HL-60 (cell line): ENCODE measurements at regions not wholly inside any gene's neighbourhood (a gene's known extent, or its start where the extent isn't known, plus 50 kb on each side); places are given as distances from the start of the nearest gene placed in this dataset.

Experiments
- DNase-seq, 2 experiments: peaks; one replicate each; pipeline ENCODE4 v3.0.0-alpha.2; 2010 to 2020; ENCODE audit warnings: low read depth in 1 of 2, low spot score in 1 of 2
- H3K27ac ChIP-seq: fragments of 250-450 bp; sonication (Bioruptor Pico); replicated peaks from 2 replicates; pipeline ENCODE4 v1.5.1; 2020; ENCODE audit warnings: mild to moderate bottlenecking, moderate library complexity
- H3K27me3 ChIP-seq: fragments of 250-450 bp; sonication (Bioruptor Pico); 2 replicates; pipeline ENCODE4 v1.5.1; 2021; ENCODE audit warnings: mild to moderate bottlenecking, moderate library complexity; ENCODE audit not compliant: insufficient read depth, poor library complexity, severe bottlenecking
- H3K4me3 ChIP-seq: replicated peaks from 2 replicates; pipeline ENCODE4 v1.5.1; 2011; ENCODE audit warnings: mild to moderate bottlenecking, control low read depth, low read length; ENCODE audit not compliant: insufficient read depth
- GABPA ChIP-seq: IDR thresholded peaks from 2 replicates; pipeline ENCODE4 v1.6.1; 2012; ENCODE audit warnings: low read depth
- POLR2AphosphoS5 ChIP-seq: IDR thresholded peaks from 2 replicates; pipeline ENCODE4 v1.6.1; 2012; ENCODE audit warnings: low read depth
- SPI1 ChIP-seq: IDR thresholded peaks from 2 replicates; pipeline ENCODE4 v1.6.1; 2012; ENCODE audit warnings: low read depth, mild to moderate bottlenecking, borderline replicate concordance
- TF ChIP-seq, protein P1 (sequence below): IDR thresholded peaks from one replicate; pipeline ENCODE4 v1.5.1; 2011; ENCODE audit warnings: low read length, control low read depth, inconsistent platforms; ENCODE audit not compliant: insufficient read depth
- TF ChIP-seq, protein P2 (sequence below): IDR thresholded peaks from 2 replicates; pipeline ENCODE4 v1.6.1; 2012; ENCODE audit warnings: low read depth; ENCODE audit not compliant: insufficient replicate concordance

DNA sequence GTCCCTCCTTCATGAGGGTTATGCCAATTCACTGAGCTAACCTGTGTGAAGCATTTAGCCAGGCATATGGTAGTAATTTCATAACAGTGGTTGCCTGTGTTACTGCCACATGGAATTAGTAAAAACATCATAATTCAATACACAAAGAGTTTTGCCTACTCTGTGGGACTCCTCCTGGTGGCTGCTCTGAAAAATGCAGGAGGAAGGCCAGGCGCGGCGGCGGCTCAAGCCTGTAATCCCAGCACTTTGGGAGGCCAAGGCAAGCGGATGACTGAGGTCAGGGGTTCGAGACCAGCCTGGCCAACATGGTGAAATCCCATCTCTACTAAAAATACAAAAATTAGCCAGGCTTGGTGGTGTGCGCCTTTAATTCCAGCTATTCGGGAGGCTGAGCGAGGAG is 547.3 kb downstream of the CDK5RAP2 start:
- H3K27me3 ChIP-seq, result no peaks in the 10 kb centered on the region
- no peak for DNase-seq
- TF ChIP-seq SPI1, result no peak
- TF ChIP-seq GABPA, result no peak
- TF ChIP-seq POLR2AphosphoS5, result no peak
- TF ChIP-seq, protein P1, sequence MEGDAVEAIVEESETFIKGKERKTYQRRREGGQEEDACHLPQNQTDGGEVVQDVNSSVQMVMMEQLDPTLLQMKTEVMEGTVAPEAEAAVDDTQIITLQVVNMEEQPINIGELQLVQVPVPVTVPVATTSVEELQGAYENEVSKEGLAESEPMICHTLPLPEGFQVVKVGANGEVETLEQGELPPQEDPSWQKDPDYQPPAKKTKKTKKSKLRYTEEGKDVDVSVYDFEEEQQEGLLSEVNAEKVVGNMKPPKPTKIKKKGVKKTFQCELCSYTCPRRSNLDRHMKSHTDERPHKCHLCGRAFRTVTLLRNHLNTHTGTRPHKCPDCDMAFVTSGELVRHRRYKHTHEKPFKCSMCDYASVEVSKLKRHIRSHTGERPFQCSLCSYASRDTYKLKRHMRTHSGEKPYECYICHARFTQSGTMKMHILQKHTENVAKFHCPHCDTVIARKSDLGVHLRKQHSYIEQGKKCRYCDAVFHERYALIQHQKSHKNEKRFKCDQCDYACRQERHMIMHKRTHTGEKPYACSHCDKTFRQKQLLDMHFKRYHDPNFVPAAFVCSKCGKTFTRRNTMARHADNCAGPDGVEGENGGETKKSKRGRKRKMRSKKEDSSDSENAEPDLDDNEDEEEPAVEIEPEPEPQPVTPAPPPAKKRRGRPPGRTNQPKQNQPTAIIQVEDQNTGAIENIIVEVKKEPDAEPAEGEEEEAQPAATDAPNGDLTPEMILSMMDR, result no peak
- TF ChIP-seq, protein P2, sequence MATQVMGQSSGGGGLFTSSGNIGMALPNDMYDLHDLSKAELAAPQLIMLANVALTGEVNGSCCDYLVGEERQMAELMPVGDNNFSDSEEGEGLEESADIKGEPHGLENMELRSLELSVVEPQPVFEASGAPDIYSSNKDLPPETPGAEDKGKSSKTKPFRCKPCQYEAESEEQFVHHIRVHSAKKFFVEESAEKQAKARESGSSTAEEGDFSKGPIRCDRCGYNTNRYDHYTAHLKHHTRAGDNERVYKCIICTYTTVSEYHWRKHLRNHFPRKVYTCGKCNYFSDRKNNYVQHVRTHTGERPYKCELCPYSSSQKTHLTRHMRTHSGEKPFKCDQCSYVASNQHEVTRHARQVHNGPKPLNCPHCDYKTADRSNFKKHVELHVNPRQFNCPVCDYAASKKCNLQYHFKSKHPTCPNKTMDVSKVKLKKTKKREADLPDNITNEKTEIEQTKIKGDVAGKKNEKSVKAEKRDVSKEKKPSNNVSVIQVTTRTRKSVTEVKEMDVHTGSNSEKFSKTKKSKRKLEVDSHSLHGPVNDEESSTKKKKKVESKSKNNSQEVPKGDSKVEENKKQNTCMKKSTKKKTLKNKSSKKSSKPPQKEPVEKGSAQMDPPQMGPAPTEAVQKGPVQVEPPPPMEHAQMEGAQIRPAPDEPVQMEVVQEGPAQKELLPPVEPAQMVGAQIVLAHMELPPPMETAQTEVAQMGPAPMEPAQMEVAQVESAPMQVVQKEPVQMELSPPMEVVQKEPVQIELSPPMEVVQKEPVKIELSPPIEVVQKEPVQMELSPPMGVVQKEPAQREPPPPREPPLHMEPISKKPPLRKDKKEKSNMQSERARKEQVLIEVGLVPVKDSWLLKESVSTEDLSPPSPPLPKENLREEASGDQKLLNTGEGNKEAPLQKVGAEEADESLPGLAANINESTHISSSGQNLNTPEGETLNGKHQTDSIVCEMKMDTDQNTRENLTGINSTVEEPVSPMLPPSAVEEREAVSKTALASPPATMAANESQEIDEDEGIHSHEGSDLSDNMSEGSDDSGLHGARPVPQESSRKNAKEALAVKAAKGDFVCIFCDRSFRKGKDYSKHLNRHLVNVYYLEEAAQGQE, result no peak
- H3K27ac ChIP-seq, result no peak overlapping the region
- H3K4me3 ChIP-seq, result no peak overlapping the region

DNA sequence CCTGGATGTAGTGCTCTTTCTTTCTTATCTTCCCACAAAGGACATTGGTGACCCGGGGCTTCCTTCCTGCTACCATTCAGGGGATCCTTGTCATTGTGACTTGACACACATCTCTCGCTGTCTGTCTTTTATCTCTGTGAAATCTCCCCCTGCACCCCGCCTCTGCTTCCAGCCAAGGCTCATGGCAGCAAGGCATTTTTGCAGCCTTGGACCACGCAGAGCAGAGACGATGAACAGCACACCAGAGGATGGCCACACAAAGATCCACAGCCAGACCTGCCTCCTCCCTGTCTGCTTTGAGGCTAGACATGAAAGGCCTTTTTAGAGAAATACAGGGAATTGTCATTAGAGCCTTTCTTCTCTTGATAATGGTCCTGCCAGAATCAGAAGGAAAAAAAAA is 549.1 kb downstream of the CDK5RAP2 start:
- no peak overlapping the region for H3K27ac ChIP-seq
- DNase-seq, result no peak

DNA sequence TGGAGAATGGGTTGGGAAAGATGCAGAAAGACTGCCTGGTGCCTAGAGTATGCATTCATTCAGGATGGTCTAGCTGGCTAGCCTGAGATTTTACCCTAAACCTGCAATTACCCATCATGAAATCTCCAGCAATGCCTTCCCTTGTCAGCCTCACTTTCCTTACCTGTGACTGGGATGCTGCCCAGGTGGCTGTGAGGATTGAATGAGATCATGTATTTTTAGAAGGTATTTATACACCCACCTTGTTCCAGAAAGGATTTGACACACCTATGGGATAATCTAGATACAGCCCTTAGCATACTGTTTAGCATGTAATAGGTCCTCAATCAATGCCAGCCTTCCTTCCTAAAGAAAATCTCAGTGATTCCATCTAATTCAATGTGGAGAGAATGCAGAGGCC is 561.4 kb downstream of the CDK5RAP2 start:
- Histone ChIP-seq H3K27me3 (no peaks in the 10 kb centered on the region), H3K4me3 (no peak overlapping the region), H3K27ac (no peak overlapping the region)
- TF ChIP-seq GABPA, result no peak
- TF ChIP-seq SPI1, result no peak
- TF ChIP-seq, protein P2, result no peak
- TF ChIP-seq, protein P1, result no peak
- TF ChIP-seq POLR2AphosphoS5, result no peak
- DNase-seq, result no peak

More for the DNA sequence above, 549.1 kb downstream of the CDK5RAP2 start:
- Histone ChIP-seq H3K27me3 (no peaks in the 10 kb centered on the region), H3K4me3 (no peak overlapping the region)
- TF ChIP-seq SPI1, result no peak
- TF ChIP-seq, protein P1, result no peak
- TF ChIP-seq, protein P2, result no peak
- no peak for TF ChIP-seq POLR2AphosphoS5
- no peak for TF ChIP-seq GABPA
